HFF-Myc (cell line): ENCODE measurements at regions not wholly inside any gene's neighbourhood (a gene's known extent, or its start where the extent isn't known, plus 50 kb on each side); places are given as distances from the start of the nearest gene placed in this dataset.

ENCODE experiments used
- DNase-seq: peaks from one replicate; pipeline ENCODE4 v3.0.0-alpha.2; 2011; ENCODE audit warnings: low read depth; ENCODE audit errors: extremely low read depth
- H3K4me3 ChIP-seq: replicated peaks from 2 replicates; pipeline ENCODE4 v1.5.1; 2011; ENCODE audit warnings: low read depth, mild to moderate bottlenecking, control low read depth, low read length
- TF ChIP-seq, protein P1 (sequence below): IDR thresholded peaks from 2 replicates; pipeline ENCODE4 v1.5.1; 2012; ENCODE audit warnings: mild to moderate bottlenecking, low read depth, low read length, control low read depth; ENCODE audit errors: missing control alignments

DNA sequence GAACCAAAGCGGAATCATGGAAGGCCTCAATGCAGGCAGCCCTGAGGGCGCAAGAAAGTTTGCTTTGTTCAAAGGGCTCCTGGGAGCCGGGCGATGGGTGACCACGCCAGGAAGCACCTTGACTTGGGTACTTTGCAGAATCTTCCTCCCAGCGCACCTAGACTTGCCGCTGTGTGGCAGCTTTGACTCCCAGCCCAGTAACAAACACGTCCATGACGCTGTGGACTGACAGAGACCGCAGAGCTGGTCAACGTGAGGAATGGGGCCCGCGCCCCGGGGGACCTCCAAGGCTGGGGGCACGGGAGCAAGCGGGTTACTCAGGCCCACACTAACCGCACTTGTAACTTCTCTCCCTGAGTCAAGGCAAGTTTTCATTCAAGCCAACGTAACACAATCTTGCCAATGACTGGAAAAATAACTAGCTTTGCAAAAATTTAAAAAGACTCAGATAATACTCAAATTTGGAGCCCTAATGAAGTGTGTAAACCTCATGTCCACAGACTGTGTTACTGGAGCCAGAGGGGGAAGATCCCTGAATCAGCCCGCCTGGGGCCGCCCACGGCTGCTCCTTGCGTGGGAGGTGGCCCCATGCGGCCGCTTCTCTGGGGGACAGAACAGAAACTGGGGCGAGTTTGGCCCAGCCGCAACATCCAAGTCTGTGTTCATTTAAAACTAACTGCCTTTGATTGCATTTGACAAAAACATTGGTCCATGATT, 130.8 kb downstream of the DNAJB6 start:
- no peak overlapping the region for H3K4me3 ChIP-seq
- DNase-seq: no peak
- TF ChIP-seq, protein P1, sequence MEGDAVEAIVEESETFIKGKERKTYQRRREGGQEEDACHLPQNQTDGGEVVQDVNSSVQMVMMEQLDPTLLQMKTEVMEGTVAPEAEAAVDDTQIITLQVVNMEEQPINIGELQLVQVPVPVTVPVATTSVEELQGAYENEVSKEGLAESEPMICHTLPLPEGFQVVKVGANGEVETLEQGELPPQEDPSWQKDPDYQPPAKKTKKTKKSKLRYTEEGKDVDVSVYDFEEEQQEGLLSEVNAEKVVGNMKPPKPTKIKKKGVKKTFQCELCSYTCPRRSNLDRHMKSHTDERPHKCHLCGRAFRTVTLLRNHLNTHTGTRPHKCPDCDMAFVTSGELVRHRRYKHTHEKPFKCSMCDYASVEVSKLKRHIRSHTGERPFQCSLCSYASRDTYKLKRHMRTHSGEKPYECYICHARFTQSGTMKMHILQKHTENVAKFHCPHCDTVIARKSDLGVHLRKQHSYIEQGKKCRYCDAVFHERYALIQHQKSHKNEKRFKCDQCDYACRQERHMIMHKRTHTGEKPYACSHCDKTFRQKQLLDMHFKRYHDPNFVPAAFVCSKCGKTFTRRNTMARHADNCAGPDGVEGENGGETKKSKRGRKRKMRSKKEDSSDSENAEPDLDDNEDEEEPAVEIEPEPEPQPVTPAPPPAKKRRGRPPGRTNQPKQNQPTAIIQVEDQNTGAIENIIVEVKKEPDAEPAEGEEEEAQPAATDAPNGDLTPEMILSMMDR: no peak

GRCh38 chr7:157468221-157469111, 131.7 kb downstream of the DNAJB6 start:
- TF ChIP-seq, protein P1: no peak
- DNase-seq: no peak
- H3K4me3 ChIP-seq: no peak overlapping the region

- TF ChIP-seq, protein P1: no peak
- no peak for DNase-seq
- no peak overlapping the region for H3K4me3 ChIP-seq
These were observed 132.6 kb downstream of the DNAJB6 start for GRCh38 chr7:157469181-157470016.

DNA sequence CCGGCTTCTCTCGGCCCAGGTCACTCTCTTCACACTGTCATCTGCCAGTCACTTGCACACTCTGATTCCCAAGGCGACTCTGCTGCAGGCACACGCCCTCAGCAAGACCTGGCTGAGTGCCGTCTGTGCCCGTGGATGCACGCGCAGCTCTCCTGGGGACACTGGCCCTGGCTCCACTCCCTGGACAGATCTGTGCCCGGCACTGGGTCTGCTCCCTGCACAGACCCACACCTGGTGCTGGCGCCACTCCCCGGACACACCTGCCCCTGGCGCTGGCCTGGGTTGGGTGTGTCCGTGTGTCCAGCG, 133.2 kb downstream of the DNAJB6 start:
- DNase-seq: no peak
- TF ChIP-seq, protein P1: no peak
- no peak overlapping the region for H3K4me3 ChIP-seq

DNA sequence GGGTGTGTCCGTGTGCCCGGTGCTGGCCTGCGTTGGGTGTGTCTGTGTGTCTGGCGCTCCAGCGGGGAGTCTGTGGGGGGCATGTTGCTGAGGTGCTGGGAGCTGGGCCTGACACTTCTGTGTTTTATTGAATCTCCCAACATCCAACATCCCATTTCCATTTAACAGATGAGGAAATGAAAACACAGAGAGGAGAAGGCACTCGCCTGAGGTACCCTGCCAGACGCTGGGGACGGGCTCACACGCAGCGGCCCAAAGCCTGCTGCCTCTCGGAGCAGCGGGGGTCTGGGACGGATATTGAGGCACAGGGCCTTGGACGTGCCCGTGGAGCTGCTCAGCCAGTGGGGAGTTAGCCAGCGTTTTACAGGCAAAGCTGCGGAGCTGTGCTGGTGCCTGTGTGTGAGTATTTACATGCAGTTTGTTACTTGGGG, 133.9 kb downstream of the DNAJB6 start:
- no peak for DNase-seq
- H3K4me3 ChIP-seq: no peak overlapping the region
- TF ChIP-seq, protein P1: no peak

- DNase-seq: no peak
- TF ChIP-seq, protein P1: no peak
These were observed 134.7 kb downstream of the DNAJB6 start for GRCh38 chr7:157471259-157472125.

More at GRCh38 chr7:157471259-157472125, 134.7 kb downstream of the DNAJB6 start:
- no peak overlapping the region for H3K4me3 ChIP-seq
